Ovary (tissue), 3 donors: ENCODE measurements at regions not wholly inside any gene's neighbourhood (a gene's known extent, or its start where the extent isn't known, plus 50 kb on each side); places are given as distances from the start of the nearest gene placed in this dataset.

Experiments
- EP300 ChIP-seq: sonication (generic); formaldehyde crosslinking; IDR thresholded peaks from one replicate; pipeline ENCODE4 v1.6.1; 2017; ENCODE audit warnings: antibody characterized with exemption
- POLR2A ChIP-seq: fragments of 450-650 bp; IDR thresholded peaks from one replicate; pipeline ENCODE4 v1.6.1; 2017; ENCODE audit warnings: antibody characterized with exemption, mild to moderate bottlenecking, moderate library complexity
- TF ChIP-seq, protein P1 (sequence below), 3 donors: fragments of 450-650 bp in 2 of 3; fragments of 200-600 bp in 1 of 3; IDR thresholded peaks; one replicate each; pipeline versions ENCODE4 v1.5.1 to v1.8.0; 2016 to 2022; ENCODE audit warnings: antibody characterized with exemption in 3 of 3, mild to moderate bottlenecking in 1 of 3
- donor health status: DM: no; HTN: no; CAD: no.

DNA sequence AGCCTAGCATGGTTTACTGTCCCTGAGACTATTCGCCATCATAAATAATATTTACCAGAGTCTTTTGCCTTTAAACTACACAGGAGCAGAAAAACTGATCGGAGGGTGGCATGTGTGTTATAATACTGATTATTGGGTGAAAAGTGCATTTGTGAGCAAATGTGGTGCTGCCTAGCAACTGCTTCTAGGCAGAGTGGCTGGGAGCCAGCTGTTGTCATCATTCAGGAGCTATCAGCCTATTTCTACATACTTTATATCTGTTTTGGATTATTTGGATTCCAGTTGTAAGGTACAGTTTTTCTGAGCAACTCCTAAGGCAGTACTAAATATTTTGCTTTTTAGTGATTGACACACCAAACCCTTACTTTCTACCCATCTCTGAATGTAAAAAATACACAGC is 75.0 kb upstream of the MSTN start:
- TF ChIP-seq, protein P1, sequence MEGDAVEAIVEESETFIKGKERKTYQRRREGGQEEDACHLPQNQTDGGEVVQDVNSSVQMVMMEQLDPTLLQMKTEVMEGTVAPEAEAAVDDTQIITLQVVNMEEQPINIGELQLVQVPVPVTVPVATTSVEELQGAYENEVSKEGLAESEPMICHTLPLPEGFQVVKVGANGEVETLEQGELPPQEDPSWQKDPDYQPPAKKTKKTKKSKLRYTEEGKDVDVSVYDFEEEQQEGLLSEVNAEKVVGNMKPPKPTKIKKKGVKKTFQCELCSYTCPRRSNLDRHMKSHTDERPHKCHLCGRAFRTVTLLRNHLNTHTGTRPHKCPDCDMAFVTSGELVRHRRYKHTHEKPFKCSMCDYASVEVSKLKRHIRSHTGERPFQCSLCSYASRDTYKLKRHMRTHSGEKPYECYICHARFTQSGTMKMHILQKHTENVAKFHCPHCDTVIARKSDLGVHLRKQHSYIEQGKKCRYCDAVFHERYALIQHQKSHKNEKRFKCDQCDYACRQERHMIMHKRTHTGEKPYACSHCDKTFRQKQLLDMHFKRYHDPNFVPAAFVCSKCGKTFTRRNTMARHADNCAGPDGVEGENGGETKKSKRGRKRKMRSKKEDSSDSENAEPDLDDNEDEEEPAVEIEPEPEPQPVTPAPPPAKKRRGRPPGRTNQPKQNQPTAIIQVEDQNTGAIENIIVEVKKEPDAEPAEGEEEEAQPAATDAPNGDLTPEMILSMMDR (IDR thresholded peaks at IDR 0.05) = no peak
- TF ChIP-seq POLR2A = no peak
- TF ChIP-seq EP300 = no peak
